NCI-H2227 (cell line): ENCODE measurements at regions not wholly inside any gene's neighbourhood (a gene's known extent, or its start where the extent isn't known, plus 50 kb on each side); places are given as distances from the start of the nearest gene placed in this dataset.
"Not testable (repeated sequence)": the region's sequence is repeated elsewhere in the genome, so short reads cannot be mapped to it uniquely, and the experiment has no call there.

Source experiments
- DNase-seq: peaks from one replicate; lab custom pipeline; 2025; ENCODE audit not compliant: unreplicated experiment; lab: John Stamatoyannopoulos, UW

DNA sequence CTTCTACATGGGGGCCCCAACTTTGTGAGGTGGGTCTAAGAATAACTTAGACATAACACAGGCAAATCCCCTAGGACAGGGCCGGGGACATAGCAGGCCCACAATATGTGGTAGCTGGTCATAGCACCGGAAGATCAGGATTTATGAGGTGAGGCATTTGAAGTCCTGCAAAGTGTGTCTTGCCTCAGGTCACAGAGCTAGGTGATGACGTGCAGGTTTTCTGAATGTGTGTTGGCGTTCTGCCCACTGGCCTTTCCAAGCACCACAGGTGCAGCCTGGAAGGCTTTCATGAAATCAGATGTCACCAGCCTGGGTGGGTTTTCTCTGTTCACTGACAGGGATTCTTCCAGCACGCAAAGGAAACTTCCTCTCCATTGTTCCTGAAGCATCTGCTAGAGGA, 119.1 kb downstream of the LRATD1 start:
- DNase-seq: no peak

DNA sequence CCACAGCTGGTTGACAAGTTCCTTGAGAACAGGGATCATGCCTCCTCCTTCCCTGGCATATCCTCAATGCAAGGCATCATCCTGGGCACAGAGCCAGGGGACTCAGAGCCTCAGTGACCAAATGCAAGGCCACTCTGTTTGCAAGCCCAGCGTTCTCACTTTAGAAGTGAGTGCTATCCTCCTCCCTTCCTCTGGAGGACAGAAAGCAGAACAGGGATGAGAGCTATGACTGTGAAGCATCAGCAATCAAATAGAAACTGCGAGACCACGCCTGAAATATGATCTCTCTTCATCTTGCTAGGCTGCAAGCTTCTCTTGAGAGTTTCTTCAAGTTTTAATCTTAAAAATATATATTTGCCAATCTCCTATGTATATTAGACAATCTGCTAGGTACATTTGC, 119.8 kb downstream of the LRATD1 start:
- no peak for DNase-seq

DNA sequence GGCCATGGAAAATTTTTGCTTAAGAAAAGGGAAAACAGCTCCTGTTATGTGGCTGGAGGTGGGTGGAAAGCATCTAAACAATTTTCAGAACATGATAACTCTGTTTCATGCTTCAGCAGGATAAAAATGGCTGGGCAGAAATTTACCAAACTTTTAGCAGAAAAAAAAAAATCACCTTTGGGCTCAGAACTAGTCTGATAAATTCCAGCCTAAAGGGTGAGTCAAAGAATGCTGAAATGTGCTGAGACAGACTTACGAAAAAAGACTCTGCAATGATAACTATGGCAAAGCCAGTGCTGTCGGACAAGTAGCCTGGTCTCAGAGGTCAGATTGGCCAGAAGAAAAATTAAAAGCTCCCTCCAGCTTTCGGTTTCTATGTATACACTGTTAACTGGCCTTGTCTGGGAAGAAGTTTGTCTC, 123.6 kb downstream of the LRATD1 start:
- DNase-seq: no peak

DNA sequence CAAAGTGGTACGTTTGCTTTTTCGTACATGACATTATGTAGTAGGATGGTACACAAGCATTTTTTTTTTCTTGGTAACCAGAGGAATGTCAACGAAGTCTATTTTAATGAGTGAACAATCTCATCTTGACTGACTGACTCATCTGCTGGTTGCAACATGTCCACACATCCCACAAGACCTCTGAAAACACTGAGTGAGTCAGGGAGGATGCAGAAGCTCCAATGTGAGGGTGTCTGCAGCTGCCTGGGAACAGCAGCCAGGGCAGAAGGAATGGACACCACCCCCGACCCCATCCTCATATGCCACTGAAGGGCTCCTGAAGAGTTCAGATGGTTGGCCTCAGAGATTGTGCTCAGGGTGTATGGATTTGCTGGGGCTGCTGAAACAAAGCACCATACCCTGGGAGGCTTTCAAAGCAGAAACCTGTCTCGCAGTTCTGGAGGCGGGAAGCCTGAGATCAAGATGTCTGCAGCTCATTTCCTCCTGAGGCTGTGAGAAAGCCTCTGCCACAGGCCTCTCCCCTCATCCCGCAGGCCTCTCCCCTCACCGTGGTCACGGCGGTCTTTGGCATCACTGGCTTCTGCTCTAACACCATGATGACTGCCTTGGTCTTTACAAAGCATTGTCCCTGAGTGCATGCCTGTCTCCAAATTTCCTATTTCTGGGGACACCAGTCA, 124.6 kb downstream of the LRATD1 start:
- no peak for DNase-seq

DNA sequence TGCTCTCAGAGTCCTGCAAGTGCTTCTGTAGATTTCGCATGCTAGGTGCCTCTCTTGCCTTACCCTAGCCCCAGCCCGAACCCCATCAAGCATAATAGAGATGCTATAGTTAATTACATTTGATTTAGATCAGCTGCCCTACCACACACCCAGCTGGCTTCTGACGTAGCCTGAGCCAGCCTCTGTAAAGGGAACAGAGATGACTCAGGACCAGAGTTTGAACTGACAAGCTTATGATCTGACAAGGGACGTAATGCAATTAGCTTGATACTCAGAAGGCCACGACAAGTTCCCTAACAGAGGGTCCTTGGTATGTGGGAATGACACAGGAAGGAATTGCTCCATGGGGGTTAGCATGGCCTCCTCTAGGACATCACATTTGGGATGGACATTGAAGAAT, 126.6 kb downstream of the LRATD1 start:
- no peak for DNase-seq

DNA sequence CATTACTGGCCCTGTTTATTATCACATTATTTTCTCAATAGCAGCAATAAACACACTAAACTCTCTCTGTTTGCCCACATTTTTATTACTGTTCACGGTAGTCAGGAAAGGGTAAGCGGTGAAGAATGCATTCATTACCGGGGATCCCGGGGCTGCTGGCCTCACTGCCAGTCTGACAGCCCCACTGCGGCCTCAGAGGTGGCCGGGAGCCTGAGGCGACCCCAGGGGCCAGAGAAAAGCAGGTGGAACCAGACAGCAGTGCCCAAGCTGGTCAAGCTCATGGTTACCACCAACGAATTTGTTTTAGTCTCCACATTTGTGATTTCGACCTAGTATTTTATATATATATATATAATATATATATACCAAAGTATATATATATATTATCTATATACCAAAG, 127.7 kb downstream of the LRATD1 start:
- no peak for DNase-seq

DNA sequence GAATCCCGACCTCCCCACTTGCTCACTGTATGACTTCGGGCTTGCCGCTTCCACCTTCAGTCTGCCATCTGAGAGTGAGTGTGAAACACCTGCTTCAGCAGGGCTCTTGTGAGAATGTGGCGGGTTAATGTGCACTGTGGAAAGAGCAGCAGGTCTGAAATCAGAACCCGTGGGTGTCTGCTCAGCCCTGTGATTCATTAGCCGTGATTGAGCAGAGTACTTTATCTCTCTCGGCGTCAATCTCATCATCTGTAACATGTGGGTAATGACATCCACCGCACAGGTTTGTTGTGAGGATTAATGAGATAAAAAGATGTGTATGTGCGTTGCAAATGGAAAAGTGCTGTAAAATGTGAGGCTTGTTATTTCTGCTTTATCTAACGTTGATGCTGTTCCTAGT, 128.6 kb downstream of the LRATD1 start:
- no peak for DNase-seq

DNA sequence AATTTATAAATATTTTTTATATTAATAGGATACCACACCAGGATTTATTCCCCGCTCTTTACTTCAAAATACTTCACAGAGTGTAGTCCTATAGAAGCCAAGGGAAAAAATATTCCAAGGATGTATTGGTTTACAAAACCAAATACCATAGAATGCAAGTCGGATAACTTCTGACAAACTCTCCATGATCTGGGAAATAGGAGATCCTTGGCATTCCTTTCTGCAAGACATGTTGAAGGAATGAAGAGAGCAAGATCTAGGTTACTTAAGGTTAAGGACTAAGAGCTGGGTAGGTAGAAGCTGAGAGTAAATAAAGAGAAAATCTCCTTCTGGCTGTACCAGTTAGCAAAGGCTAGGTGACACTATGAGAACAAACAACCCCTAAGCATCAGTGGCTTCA, 141.2 kb downstream of the LRATD1 start:
- DNase-seq: no peak

DNA sequence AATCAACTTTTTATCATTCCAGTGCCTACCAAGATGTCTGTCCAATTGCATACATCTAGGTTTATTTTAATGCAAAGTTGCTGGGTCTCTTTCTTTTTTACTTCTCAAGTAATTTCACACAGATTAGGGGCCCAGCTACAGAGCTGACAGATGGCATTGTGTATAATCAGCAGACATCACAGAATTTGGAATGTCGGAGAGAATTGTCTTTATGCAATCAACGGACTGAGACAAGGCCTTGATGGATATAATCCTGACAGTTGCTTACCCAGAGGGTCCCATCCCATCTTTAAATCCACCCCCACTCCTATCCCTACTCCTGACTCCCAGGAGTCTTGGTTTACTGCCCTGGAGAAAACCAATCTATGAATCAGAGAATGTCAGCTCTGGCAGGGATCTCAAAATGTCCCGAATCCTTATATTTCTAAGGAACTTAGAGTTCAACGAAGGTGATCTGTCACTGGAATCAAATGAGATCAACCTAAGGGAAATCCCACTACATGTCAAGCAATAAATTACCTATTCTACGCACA, 142.0 kb downstream of the LRATD1 start:
- no peak for DNase-seq

DNA sequence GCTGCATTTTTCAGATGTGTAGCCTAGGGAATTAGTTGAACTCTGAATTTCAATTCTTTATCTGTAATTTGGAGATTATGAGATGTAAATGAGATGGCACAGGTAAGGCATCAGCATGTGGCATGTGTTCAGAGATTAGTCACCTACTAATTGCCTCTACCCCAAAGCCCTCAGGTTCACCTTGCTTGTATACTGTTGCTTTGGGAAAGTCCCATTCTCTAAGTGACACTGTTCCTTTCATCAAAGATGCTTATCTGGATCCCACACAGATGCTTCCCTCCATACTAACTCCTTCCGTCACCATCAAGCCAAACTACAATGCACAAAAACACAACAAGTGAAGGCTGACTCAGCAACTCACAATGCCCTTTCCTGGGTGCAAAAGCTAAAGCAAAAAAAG, 143.7 kb downstream of the LRATD1 start:
- no peak for DNase-seq

DNA sequence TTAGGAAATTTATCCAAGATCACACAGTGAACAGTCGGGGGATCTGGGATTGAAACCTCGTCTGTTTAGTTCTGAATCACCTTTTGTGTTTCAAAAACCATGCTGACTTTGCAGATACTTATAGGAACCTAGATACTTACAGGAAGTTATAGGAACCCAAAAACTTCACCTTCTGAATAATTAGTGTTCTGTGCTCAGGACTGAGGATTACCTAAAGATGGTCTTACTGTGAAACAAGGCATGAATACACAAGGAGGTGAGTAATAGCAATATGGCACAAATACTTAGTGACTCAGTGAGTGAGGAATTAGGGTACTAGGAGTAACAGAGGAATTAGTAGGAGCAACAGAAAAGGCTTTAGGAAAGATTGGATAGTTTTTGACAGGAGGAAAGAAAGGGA, 145.5 kb downstream of the LRATD1 start:
- no peak for DNase-seq

DNA sequence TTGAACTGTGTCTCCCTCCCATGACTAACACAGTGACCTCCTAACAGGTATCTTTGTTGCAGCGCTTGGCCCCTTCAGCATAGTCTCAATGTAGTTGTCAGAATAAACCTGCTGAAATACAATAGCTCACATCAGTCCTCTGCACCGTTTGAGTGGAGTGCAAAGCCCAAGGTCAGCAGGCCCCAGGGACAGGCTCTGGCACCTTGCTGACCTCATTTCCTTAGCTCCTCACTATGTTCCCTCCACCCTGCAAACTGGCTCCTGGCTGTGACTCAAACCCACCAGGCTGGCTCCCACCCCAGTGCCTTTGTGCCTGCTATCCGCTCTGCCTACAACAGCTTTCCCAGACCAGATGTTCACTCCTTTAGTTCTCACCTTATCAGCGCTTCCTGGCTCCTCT, 146.7 kb downstream of the LRATD1 start:
- DNase-seq: no peak

DNA sequence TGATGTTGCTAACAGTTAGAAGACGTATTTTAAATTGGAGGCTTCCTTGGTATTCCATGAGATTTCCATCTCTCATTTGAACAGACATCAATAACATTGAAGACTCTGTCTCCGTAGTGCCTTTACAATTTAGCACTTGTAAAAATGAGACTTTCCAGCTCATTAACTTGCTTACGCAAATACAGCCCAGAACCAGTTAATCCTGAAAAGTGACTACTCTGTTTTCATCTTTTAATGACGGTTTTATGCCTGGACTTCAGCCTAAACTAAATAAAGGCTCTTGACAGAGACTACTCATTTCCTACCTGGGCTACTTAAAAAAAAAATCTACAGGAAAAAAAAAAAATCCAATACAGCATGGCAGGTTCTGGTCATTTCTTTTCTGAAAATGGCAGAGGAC, 148.6 kb downstream of the LRATD1 start:
- no peak for DNase-seq

DNA sequence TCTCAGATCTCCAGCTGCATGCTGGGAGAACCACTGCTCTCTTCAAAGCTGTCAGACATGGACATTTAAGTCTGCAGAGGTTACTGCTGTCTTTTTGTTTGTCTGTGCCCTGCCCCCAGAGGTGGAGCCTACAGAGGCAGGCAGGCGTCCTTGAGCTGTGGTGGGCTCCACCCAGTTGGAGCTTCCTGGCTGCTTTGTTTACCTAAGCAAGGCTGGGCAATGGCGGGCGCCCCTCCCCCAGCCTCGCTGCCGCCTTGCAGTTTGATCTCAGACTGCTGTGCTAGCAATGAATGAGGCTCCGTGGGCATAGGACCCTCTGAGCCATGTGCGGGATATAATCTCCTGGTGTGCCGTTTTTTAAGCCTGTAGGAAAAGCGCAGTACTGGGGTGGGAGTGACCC, 156.3 kb downstream of the LRATD1 start:
- DNase-seq: not testable (repeated sequence)

DNA sequence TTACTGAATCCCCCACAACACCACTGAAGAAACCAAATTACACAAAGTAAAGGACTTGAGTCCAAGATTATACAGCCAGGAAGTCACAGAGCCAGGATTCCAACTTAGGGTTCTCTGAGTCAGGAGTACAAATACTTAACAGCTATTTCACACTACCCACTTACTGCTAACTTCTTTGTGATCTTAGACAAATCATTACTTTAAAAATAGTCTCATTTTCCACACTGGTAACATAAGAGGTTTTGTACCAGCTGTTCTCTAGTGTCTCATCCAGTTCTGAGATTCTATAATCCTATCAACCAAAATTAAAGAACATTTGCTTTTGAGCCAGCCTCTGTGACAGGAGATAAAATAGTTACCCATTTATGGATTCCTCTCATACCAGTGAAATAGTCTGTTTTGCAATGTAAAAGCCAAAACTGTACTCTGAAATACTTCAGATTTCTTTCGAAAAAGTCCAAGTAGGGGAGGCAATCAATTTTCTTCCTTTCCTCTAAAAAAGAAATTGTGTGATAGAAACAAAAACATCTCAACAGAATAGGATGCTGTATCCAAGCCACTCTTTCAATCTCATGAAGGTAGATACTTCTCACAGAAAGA, 157.6 kb downstream of the LRATD1 start:
- no peak for DNase-seq

DNA sequence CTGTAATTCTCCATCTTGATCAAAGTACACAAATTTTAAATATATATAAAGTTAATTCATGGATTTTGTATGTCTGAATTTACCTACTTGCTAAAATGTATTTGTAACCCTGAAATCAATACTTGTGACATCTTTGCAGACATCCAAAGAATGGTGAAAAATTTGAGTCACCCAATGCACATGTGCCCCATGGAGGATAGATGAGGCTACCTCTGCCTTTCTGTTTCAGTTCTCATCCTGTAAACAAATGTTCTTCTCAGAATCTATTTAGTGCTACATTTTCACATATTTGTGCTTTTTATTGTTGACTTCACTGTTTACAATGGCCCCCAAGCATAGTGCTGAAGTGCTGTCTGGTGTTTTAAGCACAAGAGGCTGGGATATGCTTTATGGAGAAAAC, 171.5 kb downstream of the LRATD1 start:
- no peak for DNase-seq

DNA sequence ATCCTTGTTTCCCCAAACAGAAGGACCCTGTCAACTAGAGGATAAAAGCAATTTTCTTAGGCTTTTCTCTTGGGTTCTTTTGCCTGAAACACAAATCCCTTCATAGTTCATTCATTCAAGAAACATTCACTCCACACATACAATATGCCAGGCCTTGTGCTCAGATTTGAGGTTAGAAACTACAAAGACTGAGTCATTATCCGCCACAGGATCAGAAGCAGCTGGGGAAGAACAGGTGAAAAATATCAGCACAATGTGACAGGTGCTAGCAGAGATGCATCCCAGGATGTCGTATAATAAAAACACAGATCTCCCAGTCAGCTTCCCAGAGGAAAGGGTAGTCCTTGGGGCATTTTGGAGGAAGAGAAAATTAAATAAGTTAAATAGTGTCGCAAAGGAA, 172.4 kb downstream of the LRATD1 start:
- no peak for DNase-seq

DNA sequence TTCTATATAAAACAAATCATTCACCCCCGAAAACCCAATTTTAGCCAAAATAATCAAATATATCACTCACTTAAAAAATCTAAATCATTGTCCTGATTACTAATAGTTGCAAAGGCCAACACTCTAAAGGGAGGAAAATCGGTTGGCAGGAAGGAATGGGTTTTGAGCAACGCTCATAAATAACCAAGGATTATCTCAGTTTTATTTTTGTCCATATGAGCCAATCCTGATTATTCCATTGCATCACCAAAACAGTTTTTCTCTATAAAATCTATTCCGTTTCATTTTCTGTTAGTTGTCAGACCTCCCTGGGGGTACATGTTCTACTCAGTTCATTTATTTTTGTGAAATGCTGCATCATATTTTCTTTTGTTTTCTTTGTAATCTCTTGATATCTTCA, 174.1 kb downstream of the LRATD1 start:
- no peak for DNase-seq

DNA sequence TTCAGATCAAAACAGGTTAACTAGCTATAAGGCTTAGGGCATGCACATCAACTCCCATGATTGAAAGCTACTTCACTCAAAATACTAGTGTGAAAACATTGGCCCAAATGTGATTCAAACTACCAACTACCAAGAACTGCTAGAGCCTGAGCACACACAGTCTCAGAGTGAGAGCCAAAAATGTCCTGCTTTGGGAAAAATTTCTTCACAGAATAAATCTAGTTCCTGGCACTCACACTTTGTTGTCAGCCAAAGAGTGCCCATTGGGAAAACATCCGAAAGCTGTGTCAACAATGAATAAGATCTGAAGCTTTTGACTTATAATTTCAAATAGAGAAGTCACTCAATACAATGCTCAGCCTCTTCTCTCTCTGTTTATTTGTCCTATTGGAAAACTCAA, 182.7 kb downstream of the LRATD1 start:
- no peak for DNase-seq

DNA sequence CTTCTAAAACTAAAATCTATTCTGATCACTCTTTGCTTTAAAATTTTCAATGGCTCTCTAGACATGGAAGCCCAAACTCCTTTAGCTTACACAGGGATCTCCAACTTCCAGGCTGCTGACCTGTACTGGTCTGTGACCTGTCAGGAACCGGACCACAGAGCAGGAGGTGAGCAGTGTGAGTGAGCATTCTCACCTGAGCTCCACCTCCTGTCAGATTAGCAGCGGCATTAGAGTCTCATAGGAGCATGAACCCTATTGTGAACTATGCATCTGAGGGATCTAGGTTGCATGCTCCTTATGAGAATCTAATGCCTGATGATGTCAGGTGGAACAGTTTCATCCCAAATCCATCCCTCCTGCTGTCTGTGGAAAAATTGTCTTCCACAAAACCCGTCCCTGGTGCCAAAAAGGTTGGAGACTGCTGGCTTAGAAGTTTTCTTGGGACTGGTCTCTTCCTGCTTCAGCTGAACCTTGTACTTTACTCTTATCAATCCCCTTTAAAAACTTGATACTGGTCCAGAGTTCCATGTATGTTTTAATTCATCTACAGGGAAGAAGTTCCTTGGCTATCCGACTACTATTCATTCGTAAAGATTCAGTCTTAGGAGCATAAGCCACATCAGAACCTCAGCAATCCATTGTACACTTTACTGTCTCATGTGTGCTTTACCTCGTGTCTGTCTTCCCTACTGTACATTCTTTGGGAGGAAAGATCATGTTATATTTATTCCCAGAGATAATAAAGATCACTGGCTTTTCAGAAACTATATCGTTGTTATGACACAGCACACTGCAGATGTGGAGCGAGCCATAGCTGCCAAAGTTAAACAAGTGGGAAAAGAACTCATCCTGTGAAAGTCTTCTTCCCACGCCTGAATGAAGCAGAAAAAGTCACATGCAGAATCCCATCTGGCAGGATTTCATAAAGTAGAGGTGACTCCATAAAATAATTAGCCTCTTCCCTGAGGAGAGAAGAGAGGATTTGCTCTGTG, 183.8 kb downstream of the LRATD1 start:
- DNase-seq: no peak

DNA sequence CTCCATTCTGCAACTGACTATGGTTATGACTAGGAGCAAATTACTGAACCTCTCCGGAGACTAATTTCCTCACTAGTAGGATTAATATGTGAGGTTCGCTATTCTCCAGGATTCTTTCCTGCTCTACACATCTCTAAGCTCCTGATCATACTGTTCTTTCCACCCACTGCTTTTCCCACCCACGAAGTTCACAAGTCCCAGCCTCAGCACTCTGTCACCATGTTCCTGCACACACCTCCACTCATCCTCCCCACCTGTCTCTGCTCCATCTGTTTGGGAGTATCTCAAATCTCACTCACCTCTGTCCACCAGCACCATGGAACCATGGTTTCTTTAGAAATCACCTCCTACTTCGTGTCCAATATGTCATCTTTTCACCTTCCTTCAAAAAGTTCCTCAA, 185.3 kb downstream of the LRATD1 start:
- no peak for DNase-seq

DNA sequence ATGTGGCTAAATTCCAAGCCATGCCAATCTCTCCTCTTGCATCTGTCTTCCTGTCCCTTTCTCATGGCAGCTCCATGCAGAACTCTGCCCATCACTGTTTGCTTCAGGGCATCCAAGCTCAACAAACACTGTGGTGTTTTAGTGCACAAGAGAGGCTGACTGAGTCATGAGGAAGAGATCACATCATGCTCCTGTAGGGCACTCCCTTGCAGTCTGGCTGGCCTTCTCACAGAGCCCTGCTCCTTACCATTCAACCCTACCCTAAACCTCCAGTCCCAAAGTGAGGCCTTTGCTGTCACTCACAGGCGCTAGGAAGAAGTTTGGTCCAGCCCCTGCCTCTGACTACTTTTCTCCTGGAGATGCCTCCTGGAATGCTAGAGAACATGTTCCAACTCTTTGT, 194.0 kb downstream of the LRATD1 start:
- no peak for DNase-seq
